ENCODE measurements at regions not wholly inside any gene's neighbourhood (a gene's known extent, or its start where the extent isn't known, plus 50 kb on each side); places are given as distances from the start of the nearest gene placed in this dataset.
"Not testable (repeated sequence)": the region's sequence is repeated elsewhere in the genome, so short reads cannot be mapped to it uniquely, and the experiment has no call there.

- Histone ChIP-seq H3K9me3 (ENCODE audit: control insufficient read depth, insufficient read depth, low read length) (no peaks in the 10 kb centered on the region), H3K4me1 (ENCODE audit: control insufficient read depth, insufficient read depth, low read length) (no peaks in the 10 kb centered on the region), H3K4me3 (ENCODE audit: low read depth, low read length) (no peak overlapping the region), H3K27me3 (ENCODE audit: control insufficient read depth, insufficient read depth, low read length) (no peaks in the 10 kb centered on the region), H3K9ac (ENCODE audit: low read depth, low read length) (no peak overlapping the region), H3K36me3 (ENCODE audit: control insufficient read depth, insufficient read depth, low read length) (no peaks in the 10 kb centered on the region)
These were observed 214.8 kb upstream of the MMS22L start for GRCh38 chr6:97497713-97498331.

GRCh38 chr6:97501853-97502252 lies 218.8 kb upstream of the MMS22L start:
- H3K9ac ChIP-seq (ENCODE audit: low read depth, low read length) = no peak overlapping the region
- H3K4me1 ChIP-seq (ENCODE audit: control insufficient read depth, insufficient read depth, low read length) = no peaks in the 10 kb centered on the region
- no peak overlapping the region for H3K4me3 ChIP-seq (ENCODE audit: low read depth, low read length)
- no peaks in the 10 kb centered on the region for H3K27me3 ChIP-seq (ENCODE audit: control insufficient read depth, insufficient read depth, low read length)
- no peaks in the 10 kb centered on the region for H3K36me3 ChIP-seq (ENCODE audit: control insufficient read depth, insufficient read depth, low read length)
- no peaks in the 10 kb centered on the region for H3K9me3 ChIP-seq (ENCODE audit: control insufficient read depth, insufficient read depth, low read length)

DNA sequence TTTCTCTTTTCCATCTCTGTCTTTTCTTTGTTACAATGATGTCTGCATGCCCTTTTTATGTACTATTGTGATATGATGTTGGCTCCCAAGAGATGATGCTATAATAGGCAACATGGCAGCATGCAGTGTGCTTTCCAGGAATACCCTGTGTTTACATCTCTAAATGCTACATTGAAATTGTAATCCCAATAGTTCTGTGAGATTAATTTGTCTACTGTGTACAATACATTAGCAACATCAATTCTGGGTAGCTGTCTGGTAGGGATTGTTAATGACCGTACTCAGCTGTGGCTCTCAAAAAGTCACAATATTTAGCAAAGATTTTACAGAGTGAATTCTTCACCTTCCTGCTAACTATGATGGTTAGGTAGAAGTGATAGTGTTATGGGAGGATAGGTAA lies 225.6 kb upstream of the MMS22L start:
- Histone ChIP-seq H3K27me3 (ENCODE audit: control insufficient read depth, insufficient read depth, low read length) (no peaks in the 10 kb centered on the region), H3K9me3 (ENCODE audit: control insufficient read depth, insufficient read depth, low read length) (no peaks in the 10 kb centered on the region), H3K36me3 (ENCODE audit: control insufficient read depth, insufficient read depth, low read length) (no peaks in the 10 kb centered on the region), H3K4me1 (ENCODE audit: control insufficient read depth, insufficient read depth, low read length) (no peaks in the 10 kb centered on the region), H3K4me3 (ENCODE audit: low read depth, low read length) (no peak overlapping the region), H3K9ac (ENCODE audit: low read depth, low read length) (no peak overlapping the region)

GRCh38 chr6:97513260-97513659 lies 230.2 kb upstream of the MMS22L start:
- H3K9ac ChIP-seq (ENCODE audit: low read depth, low read length); H3K36me3 ChIP-seq (ENCODE audit: control insufficient read depth, insufficient read depth, low read length); H3K4me3 ChIP-seq (ENCODE audit: low read depth, low read length); H3K27me3 ChIP-seq (ENCODE audit: control insufficient read depth, insufficient read depth, low read length); H3K9me3 ChIP-seq (ENCODE audit: control insufficient read depth, insufficient read depth, low read length); H3K4me1 ChIP-seq (ENCODE audit: control insufficient read depth, insufficient read depth, low read length): not testable (repeated sequence)

- no peak overlapping the region for H3K4me3 ChIP-seq (ENCODE audit: low read depth, low read length)
- peaks cover 14% of the 10 kb centered on the region for H3K4me1 ChIP-seq (ENCODE audit: control insufficient read depth, insufficient read depth, low read length)
- H3K36me3 ChIP-seq (ENCODE audit: control insufficient read depth, insufficient read depth, low read length) = no peaks in the 10 kb centered on the region
- no peaks in the 10 kb centered on the region for H3K27me3 ChIP-seq (ENCODE audit: control insufficient read depth, insufficient read depth, low read length)
- H3K9me3 ChIP-seq (ENCODE audit: control insufficient read depth, insufficient read depth, low read length) = no peaks in the 10 kb centered on the region
- no peak overlapping the region for H3K9ac ChIP-seq (ENCODE audit: low read depth, low read length)
These were observed 241.8 kb upstream of the MMS22L start for GRCh38 chr6:97524811-97525210.

GRCh38 chr6:97535800-97536199 lies 252.8 kb upstream of the MMS22L start:
- no peaks in the 10 kb centered on the region for H3K27me3 ChIP-seq (ENCODE audit: control insufficient read depth, insufficient read depth, low read length)
- no peaks in the 10 kb centered on the region for H3K9me3 ChIP-seq (ENCODE audit: control insufficient read depth, insufficient read depth, low read length)

DNA sequence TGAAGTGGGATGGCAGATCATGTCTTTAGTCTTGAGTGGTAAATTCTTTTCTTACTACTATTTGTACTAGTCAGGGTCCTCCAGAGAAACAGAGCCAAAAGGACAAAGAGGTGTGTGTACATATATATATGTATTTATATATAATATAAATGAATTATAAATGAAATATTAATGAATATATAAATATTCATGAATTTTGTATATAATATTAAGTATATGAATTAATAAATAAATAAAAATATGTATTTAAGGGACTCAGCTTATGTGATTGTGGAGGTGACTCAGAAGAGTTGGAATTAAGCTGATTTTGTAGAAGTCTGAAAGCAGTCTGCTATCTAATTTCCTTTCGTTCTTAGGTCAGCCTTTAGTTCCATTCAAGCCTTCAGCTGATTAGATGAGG lies 265.3 kb upstream of the MMS22L start:
- Histone ChIP-seq H3K9ac (ENCODE audit: low read depth, low read length) (no peak overlapping the region), H3K27me3 (ENCODE audit: control insufficient read depth, insufficient read depth, low read length) (no peaks in the 10 kb centered on the region), H3K36me3 (ENCODE audit: control insufficient read depth, insufficient read depth, low read length) (no peaks in the 10 kb centered on the region), H3K9me3 (ENCODE audit: control insufficient read depth, insufficient read depth, low read length) (no peaks in the 10 kb centered on the region), H3K4me1 (ENCODE audit: control insufficient read depth, insufficient read depth, low read length) (no peaks in the 10 kb centered on the region), H3K4me3 (ENCODE audit: low read depth, low read length) (no peak overlapping the region)

More at GRCh38 chr6:97535800-97536199, 252.8 kb upstream of the MMS22L start:
- no peak overlapping the region for H3K9ac ChIP-seq (ENCODE audit: low read depth, low read length)
- H3K4me1 ChIP-seq (ENCODE audit: control insufficient read depth, insufficient read depth, low read length) = no peaks in the 10 kb centered on the region
- no peaks in the 10 kb centered on the region for H3K36me3 ChIP-seq (ENCODE audit: control insufficient read depth, insufficient read depth, low read length)
- H3K4me3 ChIP-seq (ENCODE audit: low read depth, low read length) = no peak overlapping the region

DNA sequence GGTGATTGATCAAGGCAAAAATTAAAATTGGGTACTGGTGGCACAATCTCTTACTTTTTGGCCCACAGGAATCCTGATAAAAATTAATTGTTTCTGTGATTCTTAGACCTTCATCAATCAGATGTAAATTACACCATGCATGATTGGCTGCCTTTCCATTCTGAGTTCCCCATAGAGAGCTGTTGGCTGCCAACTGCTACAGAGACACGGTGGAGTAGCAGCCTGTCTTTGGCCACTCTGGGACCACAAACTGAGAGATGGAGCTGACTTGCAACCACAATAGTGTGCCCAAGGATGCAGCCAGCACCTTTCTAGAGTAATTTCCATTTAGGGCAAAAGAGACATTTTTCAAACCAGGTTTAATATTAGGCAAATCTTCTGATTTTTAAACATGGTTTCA lies 274.3 kb upstream of the MMS22L start:
- Histone ChIP-seq H3K4me1 (ENCODE audit: control insufficient read depth, insufficient read depth, low read length) (no peaks in the 10 kb centered on the region), H3K4me3 (ENCODE audit: low read depth, low read length) (no peak overlapping the region), H3K9me3 (ENCODE audit: control insufficient read depth, insufficient read depth, low read length) (no peaks in the 10 kb centered on the region), H3K36me3 (ENCODE audit: control insufficient read depth, insufficient read depth, low read length) (no peaks in the 10 kb centered on the region), H3K27me3 (ENCODE audit: control insufficient read depth, insufficient read depth, low read length) (no peaks in the 10 kb centered on the region), H3K9ac (ENCODE audit: low read depth, low read length) (no peak overlapping the region)

- Histone ChIP-seq H3K36me3 (ENCODE audit: control insufficient read depth, insufficient read depth, low read length) (no peaks in the 10 kb centered on the region), H3K9me3 (ENCODE audit: control insufficient read depth, insufficient read depth, low read length) (no peaks in the 10 kb centered on the region), H3K4me1 (ENCODE audit: control insufficient read depth, insufficient read depth, low read length) (no peaks in the 10 kb centered on the region), H3K4me3 (ENCODE audit: low read depth, low read length) (no peak overlapping the region), H3K9ac (ENCODE audit: low read depth, low read length) (no peak overlapping the region), H3K27me3 (ENCODE audit: control insufficient read depth, insufficient read depth, low read length) (no peaks in the 10 kb centered on the region)
These were observed 280.5 kb upstream of the MMS22L start for GRCh38 chr6:97563529-97563928.

DNA sequence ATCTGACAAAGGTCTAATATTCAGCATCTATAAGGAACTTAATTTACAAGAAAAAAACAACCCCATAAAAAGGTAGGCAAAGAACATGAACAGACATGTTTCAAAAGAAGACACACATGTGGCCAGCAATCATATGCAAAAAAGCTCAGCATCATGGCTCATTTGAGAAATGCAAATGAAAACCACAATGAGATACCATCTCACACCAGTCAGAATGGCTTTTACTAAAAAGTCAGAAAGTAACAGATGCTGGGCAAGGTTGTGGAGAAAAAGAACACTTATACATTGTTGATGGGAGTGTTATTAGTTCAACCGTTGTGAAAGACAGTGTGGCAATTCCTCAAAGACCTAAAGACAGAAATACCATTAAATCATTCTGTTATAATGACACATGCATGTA lies 289.9 kb upstream of the MMS22L start:
- Histone ChIP-seq H3K27me3 (ENCODE audit: control insufficient read depth, insufficient read depth, low read length) (no peaks in the 10 kb centered on the region), H3K4me1 (ENCODE audit: control insufficient read depth, insufficient read depth, low read length) (no peaks in the 10 kb centered on the region), H3K9ac (ENCODE audit: low read depth, low read length) (no peak overlapping the region), H3K36me3 (ENCODE audit: control insufficient read depth, insufficient read depth, low read length) (no peaks in the 10 kb centered on the region), H3K9me3 (ENCODE audit: control insufficient read depth, insufficient read depth, low read length) (no peaks in the 10 kb centered on the region), H3K4me3 (ENCODE audit: low read depth, low read length) (no peak overlapping the region)

DNA sequence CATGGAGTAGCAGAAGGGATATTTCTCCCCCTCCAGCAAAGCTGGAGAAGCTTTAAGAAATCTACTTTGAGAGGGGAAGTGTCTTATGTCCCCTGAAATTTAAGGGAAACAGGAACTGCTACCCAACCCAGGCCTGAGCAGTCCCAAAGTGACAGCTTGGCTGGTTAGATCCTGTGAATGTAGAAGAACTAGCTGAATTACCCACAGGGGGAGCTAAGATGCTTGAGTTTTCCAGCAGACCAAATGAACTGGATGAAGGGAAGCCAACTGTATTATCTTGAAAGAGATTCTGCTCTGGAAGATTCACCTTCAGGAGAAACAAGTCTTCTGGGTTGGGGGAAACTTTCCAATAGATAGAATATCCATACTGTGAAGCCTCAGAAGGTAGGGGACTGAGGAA lies 303.3 kb upstream of the MMS22L start:
- Histone ChIP-seq H3K4me3 (ENCODE audit: low read depth, low read length) (no peak overlapping the region), H3K9ac (ENCODE audit: low read depth, low read length) (no peak overlapping the region), H3K36me3 (ENCODE audit: control insufficient read depth, insufficient read depth, low read length) (no peaks in the 10 kb centered on the region), H3K4me1 (ENCODE audit: control insufficient read depth, insufficient read depth, low read length) (peaks cover under 1% of the 10 kb centered on the region), H3K27me3 (ENCODE audit: control insufficient read depth, insufficient read depth, low read length) (peaks cover 41% of the 10 kb centered on the region), H3K9me3 (ENCODE audit: control insufficient read depth, insufficient read depth, low read length) (no peaks in the 10 kb centered on the region)

- Histone ChIP-seq H3K4me1 (ENCODE audit: control insufficient read depth, insufficient read depth, low read length) (peaks cover 10% of the 10 kb centered on the region), H3K9me3 (ENCODE audit: control insufficient read depth, insufficient read depth, low read length) (no peaks in the 10 kb centered on the region), H3K9ac (ENCODE audit: low read depth, low read length) (no peak overlapping the region), H3K4me3 (ENCODE audit: low read depth, low read length) (no peak overlapping the region), H3K27me3 (ENCODE audit: control insufficient read depth, insufficient read depth, low read length) (peaks cover 86% of the 10 kb centered on the region), H3K36me3 (ENCODE audit: control insufficient read depth, insufficient read depth, low read length) (no peaks in the 10 kb centered on the region)
These were observed 308.9 kb upstream of the MMS22L start for GRCh38 chr6:97591955-97592354.
